ENCODE measurements at regions not wholly inside any gene's neighbourhood (a gene's known extent, or its start where the extent isn't known, plus 50 kb on each side); places are given as distances from the start of the nearest gene placed in this dataset.
"Not testable (repeated sequence)": the region's sequence is repeated elsewhere in the genome, so short reads cannot be mapped to it uniquely, and the experiment has no call there.

DNA sequence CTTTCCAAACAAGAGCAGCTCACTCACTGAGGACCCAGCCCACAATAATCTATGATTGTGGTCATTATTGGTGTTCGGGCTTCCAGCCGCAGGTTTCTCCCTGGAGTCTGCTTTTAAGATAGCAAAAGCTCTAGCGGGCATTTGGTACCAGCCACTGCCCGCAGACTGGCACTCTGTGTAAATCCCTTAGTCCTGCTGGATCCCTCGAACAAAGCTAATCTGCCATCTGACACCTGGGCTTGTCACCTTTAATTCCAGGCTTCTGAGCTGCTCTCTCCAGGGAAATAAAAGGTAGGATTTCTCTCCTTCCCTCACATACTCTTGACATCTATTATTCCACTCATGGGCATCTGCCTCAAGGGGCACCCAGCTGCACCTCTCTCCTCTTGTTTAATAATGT is 158.7 kb downstream of the PDCD6IP start:
- ATAC-seq, result no peak

DNA sequence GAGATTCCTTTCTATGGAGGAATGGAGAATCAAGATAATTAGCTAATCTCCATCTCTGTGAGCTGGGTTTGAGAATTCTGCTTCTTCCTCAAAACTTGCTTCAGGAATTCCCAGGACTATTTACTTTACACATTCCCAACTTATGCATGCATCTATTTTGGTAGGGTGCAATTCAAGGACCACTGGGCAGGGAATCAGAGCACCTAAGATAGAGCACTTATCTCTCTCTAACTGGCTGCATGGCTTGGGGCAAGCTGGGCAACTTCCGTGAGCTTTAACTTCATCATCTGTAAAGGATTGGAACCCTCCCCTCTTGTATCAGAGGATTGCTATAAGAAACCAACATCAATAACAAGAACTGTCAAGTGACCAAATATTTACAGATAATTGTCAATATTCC is 160.2 kb downstream of the PDCD6IP start:
- ATAC-seq, result no peak
- no peaks in the 10 kb centered on the region for H3K36me3 ChIP-seq
- H3K9me3 ChIP-seq, result peaks cover 0 to 5% of the 10 kb centered on the region in 2 donors
- TF ChIP-seq, protein P1, sequence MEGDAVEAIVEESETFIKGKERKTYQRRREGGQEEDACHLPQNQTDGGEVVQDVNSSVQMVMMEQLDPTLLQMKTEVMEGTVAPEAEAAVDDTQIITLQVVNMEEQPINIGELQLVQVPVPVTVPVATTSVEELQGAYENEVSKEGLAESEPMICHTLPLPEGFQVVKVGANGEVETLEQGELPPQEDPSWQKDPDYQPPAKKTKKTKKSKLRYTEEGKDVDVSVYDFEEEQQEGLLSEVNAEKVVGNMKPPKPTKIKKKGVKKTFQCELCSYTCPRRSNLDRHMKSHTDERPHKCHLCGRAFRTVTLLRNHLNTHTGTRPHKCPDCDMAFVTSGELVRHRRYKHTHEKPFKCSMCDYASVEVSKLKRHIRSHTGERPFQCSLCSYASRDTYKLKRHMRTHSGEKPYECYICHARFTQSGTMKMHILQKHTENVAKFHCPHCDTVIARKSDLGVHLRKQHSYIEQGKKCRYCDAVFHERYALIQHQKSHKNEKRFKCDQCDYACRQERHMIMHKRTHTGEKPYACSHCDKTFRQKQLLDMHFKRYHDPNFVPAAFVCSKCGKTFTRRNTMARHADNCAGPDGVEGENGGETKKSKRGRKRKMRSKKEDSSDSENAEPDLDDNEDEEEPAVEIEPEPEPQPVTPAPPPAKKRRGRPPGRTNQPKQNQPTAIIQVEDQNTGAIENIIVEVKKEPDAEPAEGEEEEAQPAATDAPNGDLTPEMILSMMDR (IDR thresholded peaks at IDR 0.05), result no peak
- H3K4me3 ChIP-seq, result no peak overlapping the region
- DNase-seq, result no peak
- H3K27ac ChIP-seq, result no peak overlapping the region
- intact Hi-C loops (cut with DNase I), result no loop called here
- H3K4me1 ChIP-seq, result no peaks in the 10 kb centered on the region
- H3K27me3 ChIP-seq, result no peaks in the 10 kb centered on the region

More for the DNA sequence above, 158.7 kb downstream of the PDCD6IP start:
- intact Hi-C loops (cut with DNase I), result no loop called here
- TF ChIP-seq, protein P1 (IDR thresholded peaks at IDR 0.05), result no peak
- H3K9me3 ChIP-seq, result no peaks in the 10 kb centered on the region
- H3K36me3 ChIP-seq, result no peaks in the 10 kb centered on the region
- no peak overlapping the region for H3K27ac ChIP-seq
- no peak for DNase-seq
- H3K27me3 ChIP-seq, result no peaks in the 10 kb centered on the region
- H3K4me1 ChIP-seq, result no peaks in the 10 kb centered on the region
- H3K4me3 ChIP-seq, result no peak overlapping the region

DNA sequence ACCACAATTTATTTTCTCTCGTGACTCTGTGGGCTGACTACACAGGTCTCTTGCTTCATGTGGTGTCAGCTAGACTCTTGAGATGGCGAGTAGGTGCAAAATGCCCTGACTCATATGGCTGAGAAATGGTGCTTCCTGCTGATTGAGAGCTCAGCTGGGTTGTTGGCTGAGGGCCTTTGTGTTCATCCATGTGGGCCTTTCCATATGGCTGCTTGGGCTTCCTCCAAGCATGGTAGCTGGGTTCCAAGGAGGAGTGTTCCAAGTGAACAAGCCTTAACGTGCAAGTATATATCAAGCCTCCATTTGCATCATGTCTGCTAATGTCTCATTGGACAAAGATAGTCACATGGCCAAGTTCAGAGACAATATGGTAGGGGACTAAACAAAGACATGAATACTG is 164.0 kb downstream of the PDCD6IP start:
- TF ChIP-seq, protein P1 (IDR thresholded peaks at IDR 0.05), result no peak
- H3K27me3 ChIP-seq, result no peaks in the 10 kb centered on the region
- ATAC-seq (no peak), DNase-seq (no peak)
- intact Hi-C loops (cut with DNase I), result no loop called here
- H3K27ac ChIP-seq, result no peak overlapping the region
- H3K36me3 ChIP-seq, result no peaks in the 10 kb centered on the region
- no peaks in the 10 kb centered on the region for H3K4me1 ChIP-seq
- H3K4me3 ChIP-seq, result no peak overlapping the region
- peaks cover 0 to 5% of the 10 kb centered on the region in 2 donors for H3K9me3 ChIP-seq

DNA sequence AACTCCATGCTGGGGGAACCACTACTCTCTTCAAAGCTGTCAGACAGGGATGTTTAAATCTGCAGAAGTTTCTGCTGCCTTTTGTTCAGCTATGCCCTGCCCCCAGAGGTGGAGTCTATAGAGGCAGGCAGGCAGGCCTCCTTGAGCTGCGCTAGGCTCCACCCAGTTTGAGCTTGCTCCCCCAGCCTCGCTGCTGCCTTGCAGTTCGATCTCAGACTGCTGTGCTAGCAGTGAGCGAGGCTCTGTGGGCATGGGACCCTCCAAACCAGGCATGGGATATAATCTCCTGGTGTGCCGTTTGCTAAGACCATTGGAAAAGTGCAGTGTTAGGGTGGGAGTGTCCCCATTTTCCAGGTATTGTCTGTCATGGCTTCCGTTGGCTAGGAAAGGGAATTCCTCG is 171.8 kb downstream of the PDCD6IP start:
- H3K36me3 ChIP-seq; H3K4me1 ChIP-seq; intact Hi-C loops (cut with DNase I); H3K27ac ChIP-seq; H3K9me3 ChIP-seq; H3K27me3 ChIP-seq; DNase-seq; ATAC-seq; H3K4me3 ChIP-seq: not testable (repeated sequence)

DNA sequence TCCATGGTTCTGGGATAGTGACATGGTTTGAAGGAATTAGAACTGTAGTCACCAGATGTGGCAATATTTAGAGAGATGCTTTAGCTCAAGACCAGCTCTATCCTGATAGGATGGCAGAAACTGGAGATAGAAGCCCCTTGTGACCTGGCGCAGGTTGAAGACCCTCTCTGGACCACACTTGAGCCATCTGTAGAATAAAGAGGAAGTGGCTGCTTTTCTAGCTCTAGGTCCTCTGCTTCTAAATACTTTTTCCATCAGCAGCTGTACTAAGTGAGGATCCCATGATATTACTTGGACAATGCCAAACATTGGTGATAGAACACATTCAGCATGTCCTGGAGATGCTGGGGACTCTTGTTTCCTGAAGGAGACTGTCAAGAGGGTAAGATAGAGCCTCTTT is 172.6 kb downstream of the PDCD6IP start:
- DNase-seq, result no peak
- Histone ChIP-seq H3K27ac (no peak overlapping the region), H3K27me3 (no peaks in the 10 kb centered on the region), H3K9me3 (peaks cover 0 to 4% of the 10 kb centered on the region in 2 donors), H3K4me3 (no peak overlapping the region), H3K4me1 (no peaks in the 10 kb centered on the region), H3K36me3 (no peaks in the 10 kb centered on the region)
- TF ChIP-seq, protein P1 (IDR thresholded peaks at IDR 0.05), result no peak
- intact Hi-C loops (cut with DNase I), result no loop called here
- ATAC-seq, result no peak

DNA sequence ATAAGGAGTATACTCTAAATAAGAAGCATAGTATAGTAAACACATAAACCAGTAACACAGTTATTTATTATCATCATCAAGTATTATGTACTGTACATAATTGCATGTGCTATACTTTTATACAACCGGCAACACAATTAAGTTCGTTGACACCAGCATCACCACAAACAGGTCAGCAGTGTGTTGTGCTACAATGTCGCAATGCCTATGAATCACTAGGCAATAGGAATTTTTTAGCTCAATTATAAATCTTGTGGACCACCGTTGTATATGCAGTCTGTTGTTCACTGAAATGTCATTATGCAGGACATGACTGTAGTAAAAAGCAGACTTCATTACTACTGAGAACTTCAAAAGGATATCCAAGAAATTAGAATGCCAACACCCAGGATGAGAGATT is 177.0 kb downstream of the PDCD6IP start:
- TF ChIP-seq, protein P1 (IDR thresholded peaks at IDR 0.05), result no peak
- Histone ChIP-seq H3K27me3 (no peaks in the 10 kb centered on the region), H3K4me3 (no peak overlapping the region), H3K9me3 (peaks cover 0 to 4% of the 10 kb centered on the region in 2 donors), H3K4me1 (no peaks in the 10 kb centered on the region), H3K36me3 (no peaks in the 10 kb centered on the region), H3K27ac (no peak overlapping the region)
- DNase-seq (no peak), ATAC-seq (no peak)
- intact Hi-C loops (cut with DNase I), result no loop called here

Data from left lung (tissue), 4 donors.